GM19240 (cell line): ENCODE measurements at regions not wholly inside any gene's neighbourhood (a gene's known extent, or its start where the extent isn't known, plus 50 kb on each side); places are given as distances from the start of the nearest gene placed in this dataset.
"Not testable (repeated sequence)": the region's sequence is repeated elsewhere in the genome, so short reads cannot be mapped to it uniquely, and the experiment has no call there.

Source experiments
- DNase-seq: peaks from one replicate; pipeline ENCODE4 v3.0.0; 2011; ENCODE audit warnings: low spot score; ENCODE audit not compliant: insufficient read length

- DNase-seq, result no peak
Measured at GRCh38 chr2:105538840-105539239, 140.0 kb upstream of the FHL2 start.

DNA sequence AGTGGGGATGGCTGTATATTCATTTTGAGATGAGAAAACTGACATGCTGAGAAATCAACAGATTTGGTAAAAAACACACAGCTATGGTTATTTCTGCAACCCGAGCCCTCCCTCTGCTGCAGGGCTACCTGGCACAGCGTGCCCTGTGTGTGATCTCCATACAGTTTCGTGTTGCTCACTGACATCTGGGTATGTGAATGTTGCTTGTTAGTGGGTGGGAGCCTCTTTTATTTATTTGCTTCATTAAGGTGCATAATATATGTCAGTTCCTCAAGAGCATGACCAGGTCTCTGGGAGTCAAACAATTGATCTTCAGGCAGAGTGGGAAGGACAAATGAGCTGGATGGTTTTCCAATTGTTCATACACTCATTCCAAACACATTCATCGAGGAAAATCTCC lies 139.1 kb upstream of the FHL2 start:
- no peak for DNase-seq

- no peak for DNase-seq
Measured at GRCh38 chr2:105537466-105537865, 138.6 kb upstream of the FHL2 start.

DNA sequence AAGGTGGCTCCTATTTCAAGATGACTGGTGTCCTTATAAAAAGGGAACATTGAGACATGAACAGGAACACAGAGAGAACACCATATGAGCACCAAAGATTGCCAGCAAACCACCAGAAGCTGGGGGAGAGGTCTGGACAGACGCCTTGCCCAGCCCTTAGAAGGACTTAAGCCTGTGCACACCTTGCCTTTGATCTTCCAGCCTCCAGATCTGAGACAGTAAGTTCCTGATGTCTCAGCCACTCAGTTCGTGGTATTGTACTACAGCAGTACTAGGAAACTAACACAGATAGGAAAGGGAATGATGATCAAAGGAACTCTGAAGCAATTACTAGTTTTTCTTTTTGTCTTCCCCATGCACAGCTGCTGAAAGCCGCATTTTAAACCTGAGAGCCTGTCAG lies 137.3 kb upstream of the FHL2 start:
- DNase-seq, result no peak

DNA sequence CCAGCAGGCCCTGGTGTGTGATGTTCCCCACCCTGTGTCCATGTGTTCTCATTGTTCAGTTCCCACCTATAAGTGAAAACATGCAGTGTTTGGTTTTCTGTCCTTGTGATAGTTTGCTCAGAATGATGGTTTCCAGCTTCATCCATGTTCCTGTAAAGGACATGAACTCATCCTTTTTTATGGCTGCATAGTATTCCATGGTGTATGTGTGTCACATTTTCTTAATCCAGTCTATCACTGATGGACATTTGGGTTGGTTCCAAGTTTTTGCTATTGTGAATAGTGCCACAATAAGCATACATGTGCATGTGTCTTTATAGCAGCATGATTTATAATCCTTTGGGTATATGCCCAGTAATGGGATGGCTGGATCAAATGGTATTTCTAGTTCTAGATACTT lies 130.4 kb upstream of the FHL2 start:
- not testable (repeated sequence) for DNase-seq

DNA sequence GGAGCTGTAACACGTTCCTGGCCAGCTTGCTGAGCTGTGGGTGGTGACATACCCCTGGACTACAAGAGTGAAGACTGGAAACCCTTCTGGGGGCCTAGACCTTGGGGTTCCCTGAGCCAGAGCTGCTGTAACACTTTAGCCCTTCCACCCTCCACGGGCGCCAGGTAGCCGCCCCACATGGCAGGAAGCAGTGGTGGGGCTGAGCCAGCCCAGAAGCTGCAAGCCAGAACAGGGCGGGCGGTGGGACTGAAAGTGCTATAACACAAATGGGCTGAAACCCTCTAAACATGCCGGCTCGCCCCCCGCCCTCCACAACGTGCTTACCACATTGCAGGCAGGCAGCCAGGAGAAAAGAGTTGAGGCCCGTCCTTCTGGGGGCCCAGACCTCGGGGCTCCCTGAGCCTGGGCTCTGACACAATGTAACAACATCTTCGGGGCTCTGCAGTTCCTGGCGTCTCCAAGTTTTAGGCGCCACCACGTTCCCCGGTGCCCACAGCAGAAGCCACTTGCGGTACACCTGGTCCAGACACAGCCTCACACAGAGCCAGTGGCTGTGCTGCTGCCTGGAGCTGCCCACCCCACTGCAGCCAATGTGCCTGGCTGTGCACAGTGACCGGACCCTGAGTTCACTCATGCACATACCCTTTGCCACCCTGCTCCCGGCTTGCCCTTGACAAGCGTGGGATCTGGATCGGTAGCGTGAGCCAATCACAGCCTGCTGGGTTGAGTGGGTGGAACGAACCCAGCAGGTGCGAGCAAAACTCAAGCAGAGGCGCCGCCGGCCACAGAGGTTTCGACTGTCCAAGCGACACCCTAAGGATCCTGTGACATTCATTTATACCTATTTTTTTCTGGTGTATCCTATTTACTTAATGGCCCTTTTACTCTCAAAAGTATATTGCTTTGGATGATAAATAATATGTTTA lies 127.4 kb upstream of the FHL2 start:
- no peak for DNase-seq

- no peak for DNase-seq
Measured at GRCh38 chr2:105525201-105525600, 126.3 kb upstream of the FHL2 start.

- DNase-seq, result no peak
Measured at GRCh38 chr2:105522645-105523044, 123.8 kb upstream of the FHL2 start.

GRCh38 chr2:105521616-105522015 lies 122.8 kb upstream of the FHL2 start:
- DNase-seq, result no peak

GRCh38 chr2:105521176-105521575 lies 122.3 kb upstream of the FHL2 start:
- no peak for DNase-seq

DNA sequence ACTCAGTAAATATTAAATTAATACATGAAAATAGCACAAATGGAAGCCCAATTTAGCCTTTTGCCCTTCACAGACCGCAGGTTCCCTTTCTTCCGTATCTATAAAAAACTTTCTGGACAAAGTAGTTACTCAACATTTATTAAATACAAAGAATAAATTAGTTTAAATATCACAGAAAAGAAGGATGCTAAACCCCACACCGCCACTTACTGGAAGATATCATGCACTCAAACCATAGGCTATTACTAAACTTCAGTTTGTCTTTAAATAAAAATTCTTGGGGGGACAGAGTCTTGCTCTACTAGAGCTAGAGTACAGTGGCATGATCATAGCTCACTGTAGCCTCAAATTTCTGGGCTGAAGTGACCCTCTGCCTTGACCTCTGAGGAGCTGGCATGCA lies 120.7 kb upstream of the FHL2 start:
- no peak for DNase-seq

DNA sequence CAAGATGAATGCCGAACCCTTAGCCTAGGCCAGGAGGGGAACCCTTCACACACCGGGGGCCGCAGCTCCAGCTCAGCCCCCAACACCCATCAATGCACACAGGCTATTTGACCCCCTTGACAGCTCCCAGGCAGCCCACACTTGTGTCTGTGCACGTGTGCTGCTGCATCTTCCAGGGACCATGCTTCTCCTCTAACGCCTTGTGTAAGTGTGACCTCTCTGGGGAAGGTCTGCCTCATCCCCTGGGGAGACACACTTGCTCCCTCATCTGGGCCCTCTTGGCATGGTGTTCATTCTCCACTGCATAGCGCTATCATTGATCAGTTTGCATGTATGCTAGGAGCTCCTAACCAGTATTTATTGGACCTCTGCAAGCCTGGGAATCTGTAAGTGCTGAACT lies 120.0 kb upstream of the FHL2 start:
- DNase-seq, result no peak

GRCh38 chr2:105517814-105518705 lies 119.2 kb upstream of the FHL2 start:
- no peak for DNase-seq

DNA sequence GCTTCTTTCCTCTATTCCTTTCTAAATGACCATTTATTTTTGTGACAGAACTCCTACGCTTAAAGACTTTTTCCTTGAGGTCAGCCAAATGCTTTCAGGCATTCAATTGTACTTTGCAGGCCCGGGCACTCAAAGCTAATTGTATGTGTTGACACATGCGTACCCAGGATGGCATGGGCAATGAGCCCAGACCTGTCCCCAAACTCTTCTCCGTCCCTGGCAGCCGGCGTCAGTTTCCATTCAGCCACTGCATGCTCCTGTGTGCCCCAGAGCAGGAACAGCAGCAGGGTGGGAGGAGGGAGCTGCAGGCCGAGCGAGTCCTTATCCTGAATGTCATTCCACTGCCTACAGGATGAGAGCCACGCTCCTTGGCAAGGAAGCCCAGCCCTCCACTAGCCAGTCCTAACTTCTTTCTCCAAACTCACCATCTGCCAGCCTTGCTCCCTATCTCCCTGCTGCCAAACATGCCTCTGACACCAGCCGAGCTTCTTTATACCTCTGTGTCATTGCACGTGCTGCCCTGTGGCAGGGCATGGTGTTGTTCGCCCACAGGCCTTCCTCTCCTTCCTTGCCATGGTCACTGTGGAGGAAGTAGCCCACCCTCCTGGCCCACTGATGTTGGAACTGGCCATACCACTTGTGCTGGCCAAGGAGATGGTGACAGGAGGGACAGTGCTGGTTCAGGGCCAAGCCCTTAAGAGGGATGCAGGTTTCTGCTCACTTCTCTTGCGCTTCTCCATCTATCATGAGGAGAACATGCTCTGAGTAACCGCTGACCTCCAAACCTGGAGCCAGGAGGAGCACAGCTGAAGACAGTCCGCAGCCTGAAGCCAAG lies 116.9 kb upstream of the FHL2 start:
- DNase-seq, result no peak

GRCh38 chr2:105514576-105514975 lies 115.7 kb upstream of the FHL2 start:
- DNase-seq, result no peak

DNA sequence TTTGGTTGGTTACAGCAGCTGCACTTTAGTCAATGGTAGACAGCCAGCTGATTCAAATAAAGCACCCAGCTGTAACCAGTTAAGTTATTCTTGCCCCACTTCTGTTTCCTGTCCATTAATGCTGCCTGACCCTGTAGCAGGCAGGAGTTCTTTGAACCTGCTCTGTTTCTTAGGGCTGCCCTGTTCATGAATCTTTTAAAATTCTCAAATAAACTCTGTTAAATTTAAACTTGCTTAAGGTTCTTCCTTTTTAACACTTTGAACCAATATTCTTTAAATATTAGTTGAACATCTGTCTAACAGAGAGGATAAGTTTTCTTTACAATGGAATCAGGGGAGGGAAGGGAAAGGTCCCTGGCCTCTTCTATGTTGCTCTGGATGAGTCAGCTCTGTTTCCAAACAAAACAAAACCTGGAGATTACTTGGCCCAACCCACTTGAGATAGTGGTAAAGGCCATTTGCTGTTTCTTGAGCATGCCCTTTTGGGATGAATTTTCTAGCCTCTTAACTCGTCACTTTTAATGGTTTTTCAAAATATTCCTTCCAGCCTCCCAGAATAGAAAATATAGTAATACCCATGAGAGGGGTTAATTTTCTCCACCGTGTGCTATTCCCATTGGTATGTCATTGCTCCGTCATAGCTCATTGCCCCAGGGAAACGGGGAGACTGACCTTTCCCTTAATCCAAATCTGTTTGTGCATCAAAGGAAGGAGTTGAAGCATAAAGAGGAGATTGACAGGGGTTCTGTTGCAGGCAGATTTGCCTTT lies 112.1 kb upstream of the FHL2 start:
- DNase-seq, result no peak

- no peak for DNase-seq
Measured at GRCh38 chr2:105509269-105510086, 110.6 kb upstream of the FHL2 start.

DNA sequence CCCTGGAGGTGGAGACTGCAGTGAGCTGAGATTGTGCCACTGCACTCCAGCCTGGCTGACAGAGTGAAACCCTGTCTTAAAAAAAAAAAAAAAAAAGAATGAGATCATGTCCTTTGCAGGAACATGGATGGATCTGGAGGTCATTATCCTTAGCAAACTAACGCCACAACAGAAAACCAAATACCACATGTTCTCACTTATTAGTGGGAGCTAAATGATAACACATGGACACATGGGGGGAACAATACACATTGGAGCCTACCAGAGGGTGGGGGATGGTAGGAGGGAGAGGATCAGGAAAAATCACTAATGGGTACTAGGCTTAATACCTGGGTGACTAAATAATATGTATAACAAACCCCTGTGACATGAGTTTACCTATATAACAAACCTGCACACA lies 108.0 kb upstream of the FHL2 start:
- DNase-seq, result not testable (repeated sequence)

- no peak for DNase-seq
Measured at GRCh38 chr2:105504459-105504858, 105.6 kb upstream of the FHL2 start.
